Suprapubic skin (tissue), 3 donors: ENCODE measurements at regions not wholly inside any gene's neighbourhood (a gene's known extent, or its start where the extent isn't known, plus 50 kb on each side); places are given as distances from the start of the nearest gene placed in this dataset.

Source experiments
- CTCF ChIP-seq, 2 donors: fragments of 200-600 bp in 1 of 2; fragments of 450-650 bp in 1 of 2; sonication (generic) in 1 of 2; IDR thresholded peaks; one replicate each; pipeline ENCODE4 v1.5.1; 2016 to 2019; ENCODE audit warnings: antibody characterized with exemption in 2 of 2, mild to moderate bottlenecking in 1 of 2, moderate library complexity in 1 of 2
- POLR2A ChIP-seq, 2 donors: fragments of 450-650 bp; IDR thresholded peaks; one replicate each; pipeline ENCODE4 v1.6.1; 2017; ENCODE audit warnings: antibody characterized with exemption in 2 of 2, mild to moderate bottlenecking in 2 of 2, moderate library complexity in 2 of 2

GRCh38 chr1:216846339-216846738 lies 123.1 kb upstream of the ESRRG start:
- TF ChIP-seq CTCF (IDR thresholded peaks at IDR 0.05) (no peak), POLR2A (IDR thresholded peaks at IDR 0.05) (no peak)
